ENCODE measurements at regions not wholly inside any gene's neighbourhood (a gene's known extent, or its start where the extent isn't known, plus 50 kb on each side); places are given as distances from the start of the nearest gene placed in this dataset.

DNA sequence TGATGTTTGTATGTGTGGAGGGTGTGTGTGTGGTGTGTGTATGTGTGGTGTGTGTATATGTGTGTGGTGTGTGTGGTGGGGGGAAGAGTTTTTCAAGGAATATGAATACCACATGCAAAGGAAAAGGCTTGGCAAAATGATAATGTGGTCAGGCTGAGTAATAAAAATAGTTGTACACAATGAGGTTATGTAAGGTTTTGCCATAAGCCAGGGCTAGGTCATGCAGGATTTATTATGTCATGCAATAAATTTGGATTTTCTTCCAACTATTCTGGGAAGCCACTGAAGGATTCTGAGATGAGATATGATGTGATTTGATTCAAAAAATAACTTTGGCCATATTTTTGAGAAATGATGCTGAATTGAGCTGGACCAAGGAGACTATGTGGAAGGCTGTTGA, 1191.6 kb upstream of the SEL1L start:
- no peak for TF ChIP-seq EZH2 (IDR thresholded peaks at IDR 0.05; ENCODE audit: borderline replicate concordance, insufficient read depth, low read length, poor library complexity, severe bottlenecking)
- TF ChIP-seq, protein P1, sequence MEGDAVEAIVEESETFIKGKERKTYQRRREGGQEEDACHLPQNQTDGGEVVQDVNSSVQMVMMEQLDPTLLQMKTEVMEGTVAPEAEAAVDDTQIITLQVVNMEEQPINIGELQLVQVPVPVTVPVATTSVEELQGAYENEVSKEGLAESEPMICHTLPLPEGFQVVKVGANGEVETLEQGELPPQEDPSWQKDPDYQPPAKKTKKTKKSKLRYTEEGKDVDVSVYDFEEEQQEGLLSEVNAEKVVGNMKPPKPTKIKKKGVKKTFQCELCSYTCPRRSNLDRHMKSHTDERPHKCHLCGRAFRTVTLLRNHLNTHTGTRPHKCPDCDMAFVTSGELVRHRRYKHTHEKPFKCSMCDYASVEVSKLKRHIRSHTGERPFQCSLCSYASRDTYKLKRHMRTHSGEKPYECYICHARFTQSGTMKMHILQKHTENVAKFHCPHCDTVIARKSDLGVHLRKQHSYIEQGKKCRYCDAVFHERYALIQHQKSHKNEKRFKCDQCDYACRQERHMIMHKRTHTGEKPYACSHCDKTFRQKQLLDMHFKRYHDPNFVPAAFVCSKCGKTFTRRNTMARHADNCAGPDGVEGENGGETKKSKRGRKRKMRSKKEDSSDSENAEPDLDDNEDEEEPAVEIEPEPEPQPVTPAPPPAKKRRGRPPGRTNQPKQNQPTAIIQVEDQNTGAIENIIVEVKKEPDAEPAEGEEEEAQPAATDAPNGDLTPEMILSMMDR (IDR thresholded peaks at IDR 0.05; ENCODE audit: poor library complexity, severe bottlenecking) = no peak
- no peak for TF ChIP-seq SMC3 (conservative IDR thresholded peaks at IDR 0.05; ENCODE audit: poor library complexity)
- no peak for TF ChIP-seq EP300 (conservative IDR thresholded peaks at IDR 0.05; ENCODE audit: poor library complexity, severe bottlenecking)
- TF ChIP-seq RAD21 (conservative IDR thresholded peaks at IDR 0.05) = no peak
- TF ChIP-seq, protein P2, sequence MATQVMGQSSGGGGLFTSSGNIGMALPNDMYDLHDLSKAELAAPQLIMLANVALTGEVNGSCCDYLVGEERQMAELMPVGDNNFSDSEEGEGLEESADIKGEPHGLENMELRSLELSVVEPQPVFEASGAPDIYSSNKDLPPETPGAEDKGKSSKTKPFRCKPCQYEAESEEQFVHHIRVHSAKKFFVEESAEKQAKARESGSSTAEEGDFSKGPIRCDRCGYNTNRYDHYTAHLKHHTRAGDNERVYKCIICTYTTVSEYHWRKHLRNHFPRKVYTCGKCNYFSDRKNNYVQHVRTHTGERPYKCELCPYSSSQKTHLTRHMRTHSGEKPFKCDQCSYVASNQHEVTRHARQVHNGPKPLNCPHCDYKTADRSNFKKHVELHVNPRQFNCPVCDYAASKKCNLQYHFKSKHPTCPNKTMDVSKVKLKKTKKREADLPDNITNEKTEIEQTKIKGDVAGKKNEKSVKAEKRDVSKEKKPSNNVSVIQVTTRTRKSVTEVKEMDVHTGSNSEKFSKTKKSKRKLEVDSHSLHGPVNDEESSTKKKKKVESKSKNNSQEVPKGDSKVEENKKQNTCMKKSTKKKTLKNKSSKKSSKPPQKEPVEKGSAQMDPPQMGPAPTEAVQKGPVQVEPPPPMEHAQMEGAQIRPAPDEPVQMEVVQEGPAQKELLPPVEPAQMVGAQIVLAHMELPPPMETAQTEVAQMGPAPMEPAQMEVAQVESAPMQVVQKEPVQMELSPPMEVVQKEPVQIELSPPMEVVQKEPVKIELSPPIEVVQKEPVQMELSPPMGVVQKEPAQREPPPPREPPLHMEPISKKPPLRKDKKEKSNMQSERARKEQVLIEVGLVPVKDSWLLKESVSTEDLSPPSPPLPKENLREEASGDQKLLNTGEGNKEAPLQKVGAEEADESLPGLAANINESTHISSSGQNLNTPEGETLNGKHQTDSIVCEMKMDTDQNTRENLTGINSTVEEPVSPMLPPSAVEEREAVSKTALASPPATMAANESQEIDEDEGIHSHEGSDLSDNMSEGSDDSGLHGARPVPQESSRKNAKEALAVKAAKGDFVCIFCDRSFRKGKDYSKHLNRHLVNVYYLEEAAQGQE (IDR thresholded peaks at IDR 0.05; ENCODE audit: borderline replicate concordance) = no peak
